ENCODE measurements at regions not wholly inside any gene's neighbourhood (a gene's known extent, or its start where the extent isn't known, plus 50 kb on each side); places are given as distances from the start of the nearest gene placed in this dataset.

DNA sequence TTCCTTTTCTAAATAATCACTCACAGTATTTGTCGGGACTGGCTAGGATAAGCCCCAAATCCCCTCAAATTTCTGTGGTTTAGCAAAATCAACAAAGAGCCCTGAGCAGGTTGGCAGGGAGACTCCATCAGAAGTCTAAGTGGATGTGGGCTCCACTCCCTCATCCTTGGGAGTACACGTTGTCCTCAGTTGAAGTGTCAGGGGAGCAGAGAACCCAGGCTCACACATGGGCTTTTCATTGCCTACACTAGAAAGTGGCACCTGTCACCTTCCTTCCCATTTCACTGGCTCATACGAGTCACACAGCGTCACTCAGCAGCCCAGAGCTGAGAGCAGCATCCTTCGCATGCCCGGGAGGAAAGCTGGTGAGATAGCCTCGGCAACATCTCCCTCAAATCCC, 421.3 kb upstream of the FZD8 start:
- TF ChIP-seq, protein P1, sequence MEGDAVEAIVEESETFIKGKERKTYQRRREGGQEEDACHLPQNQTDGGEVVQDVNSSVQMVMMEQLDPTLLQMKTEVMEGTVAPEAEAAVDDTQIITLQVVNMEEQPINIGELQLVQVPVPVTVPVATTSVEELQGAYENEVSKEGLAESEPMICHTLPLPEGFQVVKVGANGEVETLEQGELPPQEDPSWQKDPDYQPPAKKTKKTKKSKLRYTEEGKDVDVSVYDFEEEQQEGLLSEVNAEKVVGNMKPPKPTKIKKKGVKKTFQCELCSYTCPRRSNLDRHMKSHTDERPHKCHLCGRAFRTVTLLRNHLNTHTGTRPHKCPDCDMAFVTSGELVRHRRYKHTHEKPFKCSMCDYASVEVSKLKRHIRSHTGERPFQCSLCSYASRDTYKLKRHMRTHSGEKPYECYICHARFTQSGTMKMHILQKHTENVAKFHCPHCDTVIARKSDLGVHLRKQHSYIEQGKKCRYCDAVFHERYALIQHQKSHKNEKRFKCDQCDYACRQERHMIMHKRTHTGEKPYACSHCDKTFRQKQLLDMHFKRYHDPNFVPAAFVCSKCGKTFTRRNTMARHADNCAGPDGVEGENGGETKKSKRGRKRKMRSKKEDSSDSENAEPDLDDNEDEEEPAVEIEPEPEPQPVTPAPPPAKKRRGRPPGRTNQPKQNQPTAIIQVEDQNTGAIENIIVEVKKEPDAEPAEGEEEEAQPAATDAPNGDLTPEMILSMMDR (IDR thresholded peaks at IDR 0.05) = no peak
- no peak for TF ChIP-seq POLR2A (IDR thresholded peaks at IDR 0.05)
